Breast epithelium (tissue), 4 donors: ENCODE measurements at regions not wholly inside any gene's neighbourhood (a gene's known extent, or its start where the extent isn't known, plus 50 kb on each side); places are given as distances from the start of the nearest gene placed in this dataset.
"Not testable (repeated sequence)": the region's sequence is repeated elsewhere in the genome, so short reads cannot be mapped to it uniquely, and the experiment has no call there.

Experiments used
- DNase-seq, 2 donors: peaks; one replicate each; pipeline ENCODE4 v3.0.0-alpha.2; 2019; ENCODE audit warnings: low spot score in 2 of 2
- H3K27ac ChIP-seq, 2 donors: fragments of 200-600 bp; sonication (generic) in 1 of 2; one replicate each; pipeline ENCODE4 v1.5.1; 2016 to 2019; ENCODE audit warnings: mild to moderate bottlenecking in 1 of 2
- H3K27me3 ChIP-seq, 2 donors: fragments of 200-600 bp; sonication (generic) in 1 of 2; one replicate each; pipeline versions ENCODE4 v1.5.1 to v1.6.0; 2017 to 2019; ENCODE audit warnings: control low read depth in 1 of 2, mild to moderate bottlenecking in 1 of 2
- H3K36me3 ChIP-seq: fragments of 200-600 bp; one replicate; pipeline ENCODE4 v1.5.1; 2019
- H3K4me1 ChIP-seq, 2 donors: fragments of 200-600 bp; sonication (generic); one replicate each; pipeline ENCODE4 v1.5.1; 2016 to 2019; ENCODE audit warnings: control low read depth in 1 of 2
- H3K4me3 ChIP-seq, 3 donors: fragments of 200-600 bp; sonication (generic); 1 replicate in 2 of 3; 2 replicates in 1 of 3; pipeline ENCODE4 v1.5.1; 2016 to 2019; ENCODE audit warnings: mild to moderate bottlenecking in 3 of 3, moderate library complexity in 2 of 3
- H3K9me3 ChIP-seq, 2 donors: fragments of 200-600 bp; sonication (generic) in 1 of 2; one replicate each; pipeline ENCODE4 v1.5.1; 2016 to 2019; ENCODE audit warnings: control low read depth in 1 of 2
- CTCF ChIP-seq, 3 donors: fragments of 450-650 bp; IDR thresholded peaks; one replicate each; pipeline ENCODE4 v1.5.1; 2016 to 2017; ENCODE audit warnings: antibody characterized with exemption in 3 of 3, mild to moderate bottlenecking in 3 of 3, moderate library complexity in 3 of 3
- POLR2A ChIP-seq: fragments of 450-650 bp; IDR thresholded peaks from one replicate; pipeline ENCODE4 v1.6.1; 2016; ENCODE audit warnings: antibody characterized with exemption, mild to moderate bottlenecking, moderate library complexity
- POLR2AphosphoS5 ChIP-seq, 3 donors: sonication (generic); formaldehyde crosslinking; IDR thresholded peaks; one replicate each; pipeline ENCODE4 v1.6.1; 2017; ENCODE audit warnings: antibody characterized with exemption in 3 of 3
- intact Hi-C: fragments of 100-400 bp; cut with DNase I; formaldehyde crosslinking; loops from one replicate; pipeline ENCODE4 v1.15.1; 2023; ENCODE audit warnings: low total_unique reads

- no peaks in the 10 kb centered on the region for H3K9me3 ChIP-seq
- H3K36me3 ChIP-seq: no peaks in the 10 kb centered on the region
- no peak for DNase-seq
- no peak overlapping the region for H3K27ac ChIP-seq
- no peak overlapping the region for H3K4me3 ChIP-seq
- TF ChIP-seq POLR2AphosphoS5 (IDR thresholded peaks at IDR 0.05) (no peak), POLR2A (no peak), CTCF (IDR thresholded peaks at IDR 0.05) (no peak)
- no peaks in the 10 kb centered on the region for H3K27me3 ChIP-seq
- intact Hi-C loops: no loop called here
- no peaks in the 10 kb centered on the region for H3K4me1 ChIP-seq
Measured at GRCh38 chr7:39826166-39826565, 123.9 kb upstream of the CDK13 start.

GRCh38 chr7:39827571-39827970 is 122.5 kb upstream of the CDK13 start:
- Histone ChIP-seq H3K27ac (no peak overlapping the region), H3K9me3 (no peaks in the 10 kb centered on the region), H3K27me3 (no peaks in the 10 kb centered on the region), H3K4me3 (no peak overlapping the region), H3K36me3 (no peaks in the 10 kb centered on the region), H3K4me1 (no peaks in the 10 kb centered on the region)
- intact Hi-C loops: no loop called here
- no peak for TF ChIP-seq POLR2AphosphoS5 (IDR thresholded peaks at IDR 0.05)
- no peak for DNase-seq

GRCh38 chr7:39829028-39829427 is 121.0 kb upstream of the CDK13 start:
- Histone ChIP-seq H3K27me3 (no peaks in the 10 kb centered on the region), H3K36me3 (no peaks in the 10 kb centered on the region), H3K9me3 (no peaks in the 10 kb centered on the region), H3K4me3 (no peak overlapping the region), H3K4me1 (no peaks in the 10 kb centered on the region), H3K27ac (no peak overlapping the region)
- TF ChIP-seq POLR2AphosphoS5 (IDR thresholded peaks at IDR 0.05): no peak
- TF ChIP-seq POLR2A: no peak
- TF ChIP-seq CTCF (IDR thresholded peaks at IDR 0.05): no peak
- no peak for DNase-seq
- intact Hi-C loops: no loop called here

- intact Hi-C loops: no loop called here
- Histone ChIP-seq H3K27ac (no peak overlapping the region), H3K9me3 (no peaks in the 10 kb centered on the region), H3K36me3 (no peaks in the 10 kb centered on the region), H3K27me3 (no peaks in the 10 kb centered on the region), H3K4me1 (no peaks in the 10 kb centered on the region), H3K4me3 (peak overlapping the region in 2 of 3 donors; percentile 37 to 53)
- no peak for DNase-seq
- TF ChIP-seq POLR2AphosphoS5 (IDR thresholded peaks at IDR 0.05) (no peak), POLR2A (no peak), CTCF (IDR thresholded peaks at IDR 0.05) (no peak)
Measured at GRCh38 chr7:39832519-39833085, 117.5 kb upstream of the CDK13 start.

- TF ChIP-seq CTCF (IDR thresholded peaks at IDR 0.05): peak in 1 of 3 donors; percentile 15
- H3K4me1 ChIP-seq, H3K9me3 ChIP-seq, H3K27ac ChIP-seq, H3K27me3 ChIP-seq, intact Hi-C loops, H3K36me3 ChIP-seq, DNase-seq: not testable (repeated sequence)
- peak overlapping the region; percentile 37 to 71 (median 53) for H3K4me3 ChIP-seq
Measured at GRCh38 chr7:39833180-39833799, 116.8 kb upstream of the CDK13 start.

GRCh38 chr7:39833865-39834634 is 116.0 kb upstream of the CDK13 start:
- H3K36me3 ChIP-seq, H3K27me3 ChIP-seq, H3K4me1 ChIP-seq, intact Hi-C loops, H3K27ac ChIP-seq, H3K9me3 ChIP-seq, DNase-seq: not testable (repeated sequence)
- H3K4me3 ChIP-seq: peak overlapping the region in 2 of 3 donors; percentile 53 to 71
